HEK293 (cell line): ENCODE measurements at regions not wholly inside any gene's neighbourhood (a gene's known extent, or its start where the extent isn't known, plus 50 kb on each side); places are given as distances from the start of the nearest gene placed in this dataset.

Source experiments
- CTCF ChIP-seq: fragments of 450-650 bp; formaldehyde crosslinking; IDR thresholded peaks from 2 replicates; pipeline ENCODE4 v1.5.1; 2016; ENCODE audit warnings: missing biosample characterization, missing genetic modification characterization
- REST ChIP-seq: fragments of 450-650 bp; formaldehyde crosslinking; IDR thresholded peaks from 2 replicates; pipeline ENCODE4 v1.5.1; 2016; ENCODE audit warnings: missing biosample characterization, missing genetic modification characterization
- ZBTB1 ChIP-seq: fragments of 450-650 bp; formaldehyde crosslinking; IDR thresholded peaks from 2 replicates; pipeline ENCODE4 v1.5.1; 2016; ENCODE audit warnings: missing biosample characterization, missing genetic modification characterization
- ZNF280D ChIP-seq: fragments of 450-650 bp; formaldehyde crosslinking; IDR thresholded peaks from 2 replicates; pipeline ENCODE4 v1.5.1; 2016; ENCODE audit warnings: missing biosample characterization, missing genetic modification characterization

GRCh38 chr15:46764851-46765250 is 952.5 kb upstream of the SEMA6D start:
- TF ChIP-seq CTCF (tag by site-specific recombination) (no peak), REST (no peak), ZNF280D (no peak), ZBTB1 (no peak)
